HG03460 (cell line): ENCODE measurements at regions not wholly inside any gene's neighbourhood (a gene's known extent, or its start where the extent isn't known, plus 50 kb on each side); places are given as distances from the start of the nearest gene placed in this dataset.

Experiments used
- ATAC-seq: cut with Tn5 transposase; IDR thresholded peaks from one replicate; pipeline ENCODE4 v1.9.1; 2021; ENCODE audit not compliant: unreplicated experiment

GRCh38 chr18:43570593-43570992 is 293.3 kb upstream of the SYT4 start:
- ATAC-seq, result no peak

- ATAC-seq, result no peak
These were observed 293.9 kb upstream of the SYT4 start for GRCh38 chr18:43571078-43571689.

- no peak for ATAC-seq
These were observed 294.9 kb upstream of the SYT4 start for GRCh38 chr18:43572163-43572562.

DNA sequence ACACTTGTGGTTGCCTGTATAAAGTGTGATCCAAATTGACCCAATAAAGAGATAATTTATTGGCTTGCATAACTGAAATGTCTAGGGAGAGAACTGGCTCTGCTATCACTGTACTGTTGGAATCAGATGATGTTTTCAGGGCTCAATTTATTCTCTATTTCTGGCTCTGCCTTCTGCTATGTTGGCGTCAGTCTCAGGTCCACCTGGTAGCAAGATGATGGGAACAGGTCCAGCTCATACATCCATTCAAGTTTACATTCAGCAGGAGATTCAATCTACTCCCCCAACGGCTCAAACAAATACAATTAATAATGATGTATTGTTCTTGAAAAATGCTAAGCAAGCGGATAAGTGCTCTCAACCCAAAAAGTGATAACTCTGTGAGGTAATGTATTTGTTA is 297.7 kb upstream of the SYT4 start:
- ATAC-seq, result no peak

GRCh38 chr18:43578211-43578610 is 300.9 kb upstream of the SYT4 start:
- no peak for ATAC-seq

GRCh38 chr18:43578706-43579105 is 301.4 kb upstream of the SYT4 start:
- no peak for ATAC-seq

- ATAC-seq, result no peak
These were observed 304.7 kb upstream of the SYT4 start for GRCh38 chr18:43581936-43582519.

GRCh38 chr18:43587538-43588153 is 310.4 kb upstream of the SYT4 start:
- peak; percentile 66 for ATAC-seq

GRCh38 chr18:43588838-43589237 is 311.5 kb upstream of the SYT4 start:
- no peak for ATAC-seq

GRCh38 chr18:43589611-43590151 is 312.4 kb upstream of the SYT4 start:
- no peak for ATAC-seq

DNA sequence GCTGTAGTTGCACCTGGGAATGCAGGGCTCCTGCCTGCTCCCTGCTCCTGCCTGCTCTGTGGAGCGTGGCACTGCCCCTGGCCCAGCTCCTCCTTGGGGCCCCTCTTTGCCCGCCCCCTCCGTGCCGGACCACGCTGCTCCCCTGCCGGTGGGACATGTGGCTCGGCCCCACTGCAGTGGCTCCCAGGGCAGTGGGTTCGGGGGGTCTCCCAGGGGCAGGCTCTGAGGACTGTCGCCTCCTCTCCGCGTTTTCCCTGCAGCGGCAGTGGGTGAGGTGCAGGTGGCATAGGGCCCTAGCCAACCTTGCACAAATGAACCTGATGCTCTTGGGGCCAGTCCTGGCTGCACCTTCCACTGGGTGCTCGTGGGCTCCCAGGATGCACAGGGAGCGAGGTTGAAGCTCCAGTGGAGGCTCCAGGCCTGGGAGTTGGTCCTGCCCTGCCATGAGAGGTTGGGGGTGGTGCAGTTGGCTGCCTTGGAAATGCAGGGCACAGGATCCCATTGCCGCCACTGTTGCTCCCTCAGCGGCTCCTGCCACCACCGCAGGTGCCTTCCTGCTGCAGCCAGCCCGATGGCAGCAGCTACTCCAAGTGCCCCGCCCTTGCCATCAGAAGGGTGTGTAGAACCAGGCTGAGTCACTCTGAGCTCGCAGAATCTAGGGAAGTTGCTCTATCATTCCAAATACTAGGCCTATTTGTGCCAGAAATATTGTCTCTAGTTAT is 313.1 kb upstream of the SYT4 start:
- no peak for ATAC-seq

- ATAC-seq, result no peak
These were observed 315.0 kb upstream of the SYT4 start for GRCh38 chr18:43592269-43592668.

GRCh38 chr18:43596105-43596712 is 318.9 kb upstream of the SYT4 start:
- peak; percentile 64 for ATAC-seq

DNA sequence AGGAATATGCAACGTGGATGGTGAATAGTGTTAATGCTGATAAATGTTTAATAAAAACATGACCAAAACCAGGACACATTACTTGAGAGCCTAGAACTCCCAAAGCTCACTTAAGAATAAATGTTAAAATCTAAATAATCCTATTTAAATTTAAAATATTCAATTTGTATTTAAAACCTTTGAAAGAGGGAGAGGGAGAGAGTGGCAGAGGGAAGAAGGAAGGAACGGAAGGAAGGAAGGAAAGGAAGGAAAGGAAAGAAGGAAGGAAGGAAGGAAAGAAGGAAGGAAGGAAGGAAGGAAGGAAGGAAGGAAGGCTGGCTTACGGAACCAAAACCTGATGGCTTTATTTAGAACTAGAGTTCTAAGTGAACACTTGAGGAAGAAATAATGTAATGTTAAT is 324.1 kb upstream of the SYT4 start:
- ATAC-seq, result no peak

- no peak for ATAC-seq
These were observed 327.9 kb upstream of the SYT4 start for GRCh38 chr18:43605224-43605623.

GRCh38 chr18:43606795-43607194 is 329.5 kb upstream of the SYT4 start:
- ATAC-seq, result no peak

DNA sequence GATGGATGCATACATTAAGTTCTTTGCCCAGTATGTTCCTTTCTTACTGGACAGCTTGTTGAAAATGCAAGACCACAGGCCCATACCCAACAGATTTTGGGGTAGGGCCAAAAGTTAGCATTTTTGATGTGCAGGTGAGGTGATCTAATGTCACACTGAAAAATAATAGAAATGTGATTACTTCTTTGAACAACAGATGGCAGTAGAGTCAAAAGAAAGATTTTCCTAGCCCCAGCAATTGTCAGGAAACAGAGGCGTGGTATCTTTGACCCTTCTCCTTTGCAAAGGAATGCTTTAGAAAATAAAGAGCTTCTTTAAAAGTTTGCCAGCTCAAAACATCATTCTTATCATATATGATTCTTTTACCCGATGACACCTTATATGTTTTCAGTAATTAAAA is 343.6 kb upstream of the SYT4 start:
- peak; percentile 73 for ATAC-seq

DNA sequence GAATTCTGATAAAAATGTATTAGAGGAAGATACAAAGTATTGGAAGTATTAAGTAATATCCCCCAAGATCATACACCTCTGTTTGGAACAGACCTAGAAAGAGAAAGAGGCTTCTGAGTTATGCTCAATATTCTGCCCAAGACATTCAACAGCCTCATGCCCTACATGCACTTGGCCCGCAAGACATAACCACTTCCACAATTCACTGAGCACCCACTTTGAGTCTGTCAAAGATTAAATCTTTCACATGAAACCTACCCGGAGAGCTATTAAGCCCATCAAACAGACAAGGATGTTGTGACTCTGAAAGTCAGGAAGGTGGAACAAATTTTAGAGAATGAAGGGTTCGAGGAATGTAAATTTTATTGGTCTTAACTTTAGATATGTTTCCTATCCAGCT is 344.7 kb upstream of the SYT4 start:
- no peak for ATAC-seq

DNA sequence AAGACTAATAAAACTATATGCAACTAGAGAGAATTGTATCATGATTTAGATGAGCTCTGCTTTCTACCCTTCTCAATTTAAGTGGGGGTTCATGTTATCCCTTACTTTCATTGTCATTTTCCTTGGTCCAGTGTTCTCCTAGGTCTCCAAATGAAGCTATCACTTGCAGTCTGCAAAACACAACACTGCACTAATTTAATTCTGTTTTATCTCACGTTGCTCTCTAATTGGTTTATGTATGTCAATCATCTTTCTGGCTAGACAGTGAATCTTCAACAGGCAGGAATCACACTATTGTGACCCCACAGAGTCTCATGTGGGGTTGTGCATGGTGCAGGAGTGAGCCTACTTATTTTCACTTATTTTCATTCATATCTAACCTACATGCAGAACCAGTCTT is 348.3 kb upstream of the SYT4 start:
- no peak for ATAC-seq

DNA sequence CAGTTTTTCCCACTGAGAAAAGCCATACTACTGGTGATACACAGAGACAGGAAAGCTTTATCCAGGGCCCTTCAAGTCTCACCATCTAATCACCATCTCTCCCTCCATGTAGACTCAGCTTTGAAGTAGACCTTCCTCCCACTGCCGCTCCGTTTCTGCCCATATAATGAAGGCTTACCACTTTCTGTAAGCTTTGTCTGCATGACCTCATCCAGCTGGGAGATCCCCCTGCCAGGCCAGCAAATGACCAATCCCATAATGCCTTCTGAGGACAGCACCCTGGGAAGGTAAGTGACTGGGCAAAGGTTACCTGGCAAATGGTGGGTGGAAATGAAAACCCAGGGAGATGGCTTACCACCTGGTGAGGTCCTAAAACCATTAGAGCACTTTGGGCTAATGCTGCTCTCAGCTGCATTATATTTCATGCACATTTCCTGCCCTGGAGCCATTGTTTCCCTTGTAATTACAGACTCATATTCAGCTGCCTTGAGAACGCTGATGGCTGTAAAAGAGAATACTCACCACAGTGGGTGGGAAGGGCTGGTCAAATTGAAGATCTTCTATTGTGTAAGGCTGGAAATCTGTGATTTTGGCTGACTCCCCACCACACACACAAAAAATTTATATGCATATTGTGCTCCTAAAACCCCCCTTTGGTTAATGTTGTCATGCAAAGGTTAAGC is 350.7 kb upstream of the SYT4 start:
- ATAC-seq, result no peak

- ATAC-seq, result no peak
These were observed 357.7 kb upstream of the SYT4 start for GRCh38 chr18:43634994-43635393.
